Liver (tissue), 8 donors: ENCODE measurements at regions not wholly inside any gene's neighbourhood (a gene's known extent, or its start where the extent isn't known, plus 50 kb on each side); places are given as distances from the start of the nearest gene placed in this dataset.

Experiments used
- DNase-seq: peaks from one replicate; pipeline ENCODE4 v3.0.0-alpha.2; 2017; ENCODE audit warnings: low spot score
- H3K27ac ChIP-seq, 2 donors: one replicate each; pipeline ENCODE4 v1.7.0; 2013; ENCODE audit warnings: inconsistent platforms in 2 of 2, low read length in 2 of 2, control low read depth in 1 of 2, low read depth in 1 of 2, mild to moderate bottlenecking in 1 of 2
- H3K27me3 ChIP-seq, 4 donors: one replicate each; pipeline versions ENCODE4 v1.6.1 to v1.7.0; 2013; ENCODE audit warnings: low read length in 3 of 4, inconsistent platforms in 1 of 4, mild to moderate bottlenecking in 1 of 4, moderate library complexity in 1 of 4; ENCODE audit not compliant: control insufficient read depth in 4 of 4, insufficient read depth in 4 of 4
- H3K36me3 ChIP-seq, 4 donors: one replicate each; pipeline versions ENCODE4 v1.6.1 to v1.7.0; 2013; ENCODE audit warnings: low read length in 3 of 4, mild to moderate bottlenecking in 3 of 4, low read depth in 1 of 4, moderate library complexity in 1 of 4; ENCODE audit not compliant: control insufficient read depth in 4 of 4, insufficient read depth in 3 of 4
- H3K4me1 ChIP-seq, 4 donors: one replicate each; pipeline versions ENCODE4 v1.6.1 to v1.7.0; 2013; ENCODE audit warnings: low read length in 3 of 4, mild to moderate bottlenecking in 3 of 4, moderate library complexity in 1 of 4; ENCODE audit not compliant: control insufficient read depth in 4 of 4, insufficient read depth in 4 of 4
- H3K4me3 ChIP-seq, 3 donors: one replicate each; pipeline versions ENCODE4 v1.6.1 to v1.7.0; 2013; ENCODE audit warnings: low read length in 3 of 3, control low read depth in 1 of 3, low read depth in 1 of 3, mild to moderate bottlenecking in 1 of 3
- H3K9ac ChIP-seq, 2 donors: one replicate each; pipeline ENCODE4 v1.7.0; 2013; ENCODE audit warnings: low read length in 2 of 2, mild to moderate bottlenecking in 2 of 2, moderate library complexity in 2 of 2, control low read depth in 1 of 2, low read depth in 1 of 2
- H3K9me3 ChIP-seq, 4 donors: one replicate each; pipeline versions ENCODE4 v1.6.1 to v1.7.0; 2013; ENCODE audit warnings: low read length in 3 of 4; ENCODE audit not compliant: control insufficient read depth in 4 of 4
- FOXA1 ChIP-seq: IDR thresholded peaks from 2 replicates; pipeline ENCODE4 v1.6.1; 2016; ENCODE audit warnings: antibody characterized with exemption
- FOXA2 ChIP-seq: IDR thresholded peaks from 2 replicates; pipeline ENCODE4 v1.6.1; 2016; ENCODE audit warnings: antibody characterized with exemption
- HNF4A ChIP-seq, 2 donors: conservative IDR thresholded peaks; 2 replicates each; pipeline ENCODE4 v1.6.1; 2016; ENCODE audit warnings: antibody characterized with exemption in 2 of 2, mild to moderate bottlenecking in 2 of 2
- HNF4G ChIP-seq: IDR thresholded peaks from 2 replicates; pipeline ENCODE4 v1.6.1; 2016; ENCODE audit warnings: antibody characterized with exemption
- JUND ChIP-seq, 2 donors: IDR thresholded peaks; 2 replicates each; pipeline ENCODE4 v1.6.1; 2016; ENCODE audit warnings: antibody characterized with exemption in 2 of 2
- MAX ChIP-seq: IDR thresholded peaks from 2 replicates; pipeline ENCODE4 v1.6.1; 2016; ENCODE audit warnings: antibody characterized with exemption
- SP1 ChIP-seq: IDR thresholded peaks from 2 replicates; pipeline ENCODE4 v1.6.1; 2018; ENCODE audit warnings: antibody characterized with exemption, mild to moderate bottlenecking
- TAF1 ChIP-seq: conservative IDR thresholded peaks from 2 replicates; pipeline ENCODE4 v1.6.1; 2016; ENCODE audit warnings: antibody characterized with exemption, mild to moderate bottlenecking
- WGBS: extraction: QIAGEN DNeasy Blood & Tissue Kit; methylation state at CpG from one replicate; pipeline ENCODE4 v1.1.7; 2013; 5-methylcytosine and 5-hydroxymethylcytosine counted together
- TF ChIP-seq, protein P1 (sequence below): fragments of 150-350 bp; IDR thresholded peaks from 2 replicates; pipeline ENCODE4 v1.5.1; 2017; ENCODE audit warnings: improper control_type of control experiment, low read depth, low read length; ENCODE audit not compliant: missing input control
- TF ChIP-seq, protein P2 (sequence below): IDR thresholded peaks from 2 replicates; pipeline ENCODE4 v1.6.1; 2016; ENCODE audit warnings: antibody characterized with exemption
- donor health status: healthy.
- donor health status: healthy.
- donor health status: healthy.
- donor health status: healthy.
- donor health status: healthy.

- WGBS: 92% methylated on average over 2 of the region's 2 CpGs
- no peak overlapping the region for H3K4me3 ChIP-seq
- H3K36me3 ChIP-seq: no peaks in the 10 kb centered on the region
- H3K4me1 ChIP-seq: no peaks in the 10 kb centered on the region
- no peaks in the 10 kb centered on the region for H3K9me3 ChIP-seq
- TF ChIP-seq HNF4G (no peak), FOXA2 (no peak), MAX (no peak), JUND (IDR thresholded peaks at IDR 0.05) (no peak), SP1 (no peak), TAF1 (no peak)
- TF ChIP-seq, protein P1, sequence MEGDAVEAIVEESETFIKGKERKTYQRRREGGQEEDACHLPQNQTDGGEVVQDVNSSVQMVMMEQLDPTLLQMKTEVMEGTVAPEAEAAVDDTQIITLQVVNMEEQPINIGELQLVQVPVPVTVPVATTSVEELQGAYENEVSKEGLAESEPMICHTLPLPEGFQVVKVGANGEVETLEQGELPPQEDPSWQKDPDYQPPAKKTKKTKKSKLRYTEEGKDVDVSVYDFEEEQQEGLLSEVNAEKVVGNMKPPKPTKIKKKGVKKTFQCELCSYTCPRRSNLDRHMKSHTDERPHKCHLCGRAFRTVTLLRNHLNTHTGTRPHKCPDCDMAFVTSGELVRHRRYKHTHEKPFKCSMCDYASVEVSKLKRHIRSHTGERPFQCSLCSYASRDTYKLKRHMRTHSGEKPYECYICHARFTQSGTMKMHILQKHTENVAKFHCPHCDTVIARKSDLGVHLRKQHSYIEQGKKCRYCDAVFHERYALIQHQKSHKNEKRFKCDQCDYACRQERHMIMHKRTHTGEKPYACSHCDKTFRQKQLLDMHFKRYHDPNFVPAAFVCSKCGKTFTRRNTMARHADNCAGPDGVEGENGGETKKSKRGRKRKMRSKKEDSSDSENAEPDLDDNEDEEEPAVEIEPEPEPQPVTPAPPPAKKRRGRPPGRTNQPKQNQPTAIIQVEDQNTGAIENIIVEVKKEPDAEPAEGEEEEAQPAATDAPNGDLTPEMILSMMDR: no peak
- TF ChIP-seq, protein P2, sequence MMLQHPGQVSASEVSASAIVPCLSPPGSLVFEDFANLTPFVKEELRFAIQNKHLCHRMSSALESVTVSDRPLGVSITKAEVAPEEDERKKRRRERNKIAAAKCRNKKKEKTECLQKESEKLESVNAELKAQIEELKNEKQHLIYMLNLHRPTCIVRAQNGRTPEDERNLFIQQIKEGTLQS: no peak
- no peak overlapping the region for H3K27ac ChIP-seq
- H3K27me3 ChIP-seq: no peaks in the 10 kb centered on the region
- no peak for DNase-seq
- no peak overlapping the region for H3K9ac ChIP-seq
Measured at GRCh38 chr6:14464716-14465115, 347.1 kb downstream of the CD83 start.

DNA sequence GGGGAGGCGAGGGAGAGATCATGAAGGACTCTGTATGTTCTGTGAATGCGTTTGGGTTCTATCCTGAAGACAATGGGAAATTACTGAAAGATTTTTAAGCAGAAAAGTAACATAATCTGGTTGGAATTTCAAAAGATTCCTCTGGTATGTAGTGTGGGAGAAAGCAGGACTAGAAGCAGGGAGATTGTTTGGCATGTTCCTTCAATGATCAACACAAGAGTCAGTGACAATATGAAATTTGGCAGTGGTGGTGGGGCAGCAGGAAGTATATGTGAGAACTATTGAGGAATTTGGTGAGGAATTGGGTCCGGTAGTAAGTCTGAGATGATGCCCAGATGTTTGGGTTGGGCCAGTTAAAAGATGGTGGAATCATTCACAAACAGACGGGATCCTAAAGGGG, 348.7 kb downstream of the CD83 start:
- whole genome bisulfite sequencing: 94% methylated on average over 4 of the region's 4 CpGs
- no peak overlapping the region for H3K4me3 ChIP-seq
- no peak overlapping the region for H3K9ac ChIP-seq
- H3K36me3 ChIP-seq: no peaks in the 10 kb centered on the region
- TF ChIP-seq HNF4A (conservative IDR thresholded peaks at IDR 0.05): no peak
- no peak for TF ChIP-seq SP1
- no peak for TF ChIP-seq FOXA1
- TF ChIP-seq, protein P1: no peak
- H3K27me3 ChIP-seq: no peaks in the 10 kb centered on the region
- H3K4me1 ChIP-seq: no peaks in the 10 kb centered on the region
- DNase-seq: no peak
- no peak overlapping the region for H3K27ac ChIP-seq
- H3K9me3 ChIP-seq: no peaks in the 10 kb centered on the region

DNA sequence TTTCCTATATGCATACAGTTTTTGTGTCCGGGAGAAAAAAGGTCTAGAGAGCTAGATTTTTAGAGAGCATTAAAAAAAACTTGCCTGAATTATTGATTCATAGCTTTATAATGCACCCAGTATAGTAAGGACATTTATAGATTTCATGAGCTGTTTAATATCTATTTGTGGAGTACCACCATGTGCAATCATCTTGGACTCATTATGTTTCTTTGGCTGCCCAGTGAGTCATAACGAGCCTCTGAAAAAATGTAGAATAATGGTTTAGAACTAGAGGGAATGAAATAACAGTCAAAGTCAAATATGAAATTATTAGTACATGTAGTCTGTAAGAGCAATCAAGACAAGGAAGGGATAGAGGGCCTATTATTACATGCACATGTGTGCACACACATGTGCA, 350.0 kb downstream of the CD83 start:
- TF ChIP-seq JUND (IDR thresholded peaks at IDR 0.05): no peak
- TF ChIP-seq FOXA1: no peak
- H3K27ac ChIP-seq: no peak overlapping the region
- H3K9me3 ChIP-seq: no peaks in the 10 kb centered on the region
- no peak overlapping the region for H3K9ac ChIP-seq
- H3K27me3 ChIP-seq: no peaks in the 10 kb centered on the region
- no peak for DNase-seq
- H3K36me3 ChIP-seq: no peaks in the 10 kb centered on the region
- no peak overlapping the region for H3K4me3 ChIP-seq
- no peaks in the 10 kb centered on the region for H3K4me1 ChIP-seq
- WGBS: 87% methylated on average over 2 of the region's 2 CpGs
